SK-N-MC (cell line): ENCODE measurements at regions not wholly inside any gene's neighbourhood (a gene's known extent, or its start where the extent isn't known, plus 50 kb on each side); places are given as distances from the start of the nearest gene placed in this dataset.

Experiments
- EZH2 ChIP-seq: fragments of 200-600 bp; sonication (generic); IDR thresholded peaks from one replicate; pipeline ENCODE4 v1.6.1; 2017; ENCODE audit warnings: antibody characterized with exemption
- FOXP2 ChIP-seq: optimal IDR thresholded peaks from 2 replicates; pipeline ENCODE3; 2011; ENCODE audit warnings: mild to moderate bottlenecking, moderate library complexity; ENCODE audit not compliant: insufficient read depth; ENCODE audit errors: extremely low read length, control extremely low read depth
- POLR2AphosphoS5 ChIP-seq: IDR thresholded peaks from 2 replicates; pipeline ENCODE4 v1.6.1; 2012; ENCODE audit warnings: mild to moderate bottlenecking, low read depth, low read length, borderline replicate concordance

DNA sequence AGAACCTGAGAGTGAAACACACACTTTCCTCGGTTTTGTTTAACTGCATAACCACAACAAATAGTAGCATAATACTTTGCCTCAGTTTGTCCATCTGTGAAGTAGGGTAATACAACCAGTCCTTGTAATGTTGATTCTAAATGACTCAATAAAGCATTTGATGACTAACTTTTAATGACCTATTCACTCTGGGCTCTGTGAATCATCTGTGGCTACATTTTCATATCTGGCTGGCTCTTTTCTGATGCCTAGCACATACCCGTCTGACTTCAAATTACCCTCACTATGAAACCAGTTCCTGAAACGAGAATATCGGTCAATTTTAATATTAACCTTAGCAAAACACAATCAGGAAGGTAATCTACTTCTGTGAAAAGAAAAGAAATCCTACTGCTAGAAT is 151.0 kb downstream of the SH2D1A start:
- TF ChIP-seq EZH2 (no peak), POLR2AphosphoS5 (no peak), FOXP2 (no peak)
